Activated CD8-positive, alpha-beta T cell treated with anti-CD3 and anti-CD28 coated beads for 36 hours (primary cell): ENCODE measurements at regions not wholly inside any gene's neighbourhood (a gene's known extent, or its start where the extent isn't known, plus 50 kb on each side); places are given as distances from the start of the nearest gene placed in this dataset.

Source experiments
- ATAC-seq: fragments of 200-7000 bp; cut with Tn5 transposase; one replicate; pipeline ENCODE4 v1.10.0; 2021; ENCODE audit warnings: mild to moderate bottlenecking, moderate library complexity
- CTCF ChIA-PET: fragments of 350-600 bp; sonication (Branson Sonifier 250); formaldehyde crosslinking; loops from one replicate; lab custom pipeline; 2021; ENCODE audit warnings: antibody characterized with exemption; lab: Charles Lee
- POLR2A ChIA-PET: fragments of 350-600 bp; sonication (Branson Sonifier 250); formaldehyde crosslinking; loops from one replicate; lab custom pipeline; 2021; ENCODE audit warnings: antibody characterized with exemption; lab: Charles Lee
- DNase-seq: peaks from one replicate; pipeline ENCODE4 v3.0.0-alpha.2; 2020
- H3K27ac Mint-ChIP-seq: one replicate; pipeline ENCODE4 v1.8.0; 2021; ENCODE audit warnings: mild to moderate bottlenecking, mixed read lengths
- H3K27me3 Mint-ChIP-seq: one replicate; pipeline ENCODE4 v1.8.0; 2021; ENCODE audit warnings: mixed read lengths
- H3K36me3 Mint-ChIP-seq: one replicate; pipeline ENCODE4 v1.8.0; 2021; ENCODE audit warnings: low read depth, mixed read lengths
- H3K4me1 Mint-ChIP-seq: one replicate; pipeline ENCODE4 v1.8.0; 2021; ENCODE audit warnings: low read depth, mixed read lengths
- H3K4me3 Mint-ChIP-seq: one replicate; pipeline ENCODE4 v1.8.0; 2021; ENCODE audit warnings: mild to moderate bottlenecking, moderate library complexity, mixed read lengths
- H3K9me3 Mint-ChIP-seq: one replicate; pipeline ENCODE4 v1.8.0; 2021; ENCODE audit warnings: mixed read lengths
- intact Hi-C: fragments of 100-400 bp; cut with micrococcal nuclease; formaldehyde crosslinking; loops from one replicate; pipeline ENCODE4 v1.10.0; 2022
- TF ChIP-seq, protein P1 (sequence below): fragments of 200-600 bp; IDR thresholded peaks from one replicate; pipeline ENCODE4 v1.8.0; 2022; ENCODE audit warnings: antibody characterized with exemption, mild to moderate bottlenecking

DNA sequence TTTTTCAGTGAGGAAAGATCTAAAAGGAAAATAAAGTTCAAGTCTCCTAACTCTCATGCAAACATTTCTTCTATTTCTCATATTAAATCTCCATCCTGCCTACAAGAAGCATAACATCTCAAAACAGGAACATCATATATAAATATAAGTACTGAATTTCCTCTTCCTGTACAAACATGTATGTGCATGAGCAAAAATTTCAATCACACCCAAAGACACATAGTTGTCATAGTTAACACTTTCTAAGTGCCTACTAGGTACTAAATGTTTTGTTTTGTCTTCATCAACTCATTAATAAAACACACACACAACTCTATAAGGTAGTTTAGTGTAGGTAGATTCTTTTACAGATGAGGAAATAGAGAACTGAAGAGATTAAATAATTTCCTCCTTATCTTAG is 237.1 kb upstream of the ADGRL2 start:
- Mint-ChIP-seq H3K9me3 (no peaks in the 10 kb centered on the region), H3K4me3 (no peak overlapping the region), H3K27ac (no peak overlapping the region), H3K27me3 (no peaks in the 10 kb centered on the region), H3K36me3 (no peaks in the 10 kb centered on the region), H3K4me1 (no peaks in the 10 kb centered on the region)
- DNase-seq, result no peak
- POLR2A ChIA-PET, result no interaction called here
- intact Hi-C loops, result no loop called here
- CTCF ChIA-PET, result no interaction called here
- TF ChIP-seq, protein P1, sequence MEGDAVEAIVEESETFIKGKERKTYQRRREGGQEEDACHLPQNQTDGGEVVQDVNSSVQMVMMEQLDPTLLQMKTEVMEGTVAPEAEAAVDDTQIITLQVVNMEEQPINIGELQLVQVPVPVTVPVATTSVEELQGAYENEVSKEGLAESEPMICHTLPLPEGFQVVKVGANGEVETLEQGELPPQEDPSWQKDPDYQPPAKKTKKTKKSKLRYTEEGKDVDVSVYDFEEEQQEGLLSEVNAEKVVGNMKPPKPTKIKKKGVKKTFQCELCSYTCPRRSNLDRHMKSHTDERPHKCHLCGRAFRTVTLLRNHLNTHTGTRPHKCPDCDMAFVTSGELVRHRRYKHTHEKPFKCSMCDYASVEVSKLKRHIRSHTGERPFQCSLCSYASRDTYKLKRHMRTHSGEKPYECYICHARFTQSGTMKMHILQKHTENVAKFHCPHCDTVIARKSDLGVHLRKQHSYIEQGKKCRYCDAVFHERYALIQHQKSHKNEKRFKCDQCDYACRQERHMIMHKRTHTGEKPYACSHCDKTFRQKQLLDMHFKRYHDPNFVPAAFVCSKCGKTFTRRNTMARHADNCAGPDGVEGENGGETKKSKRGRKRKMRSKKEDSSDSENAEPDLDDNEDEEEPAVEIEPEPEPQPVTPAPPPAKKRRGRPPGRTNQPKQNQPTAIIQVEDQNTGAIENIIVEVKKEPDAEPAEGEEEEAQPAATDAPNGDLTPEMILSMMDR, result no peak
- ATAC-seq, result no peak

DNA sequence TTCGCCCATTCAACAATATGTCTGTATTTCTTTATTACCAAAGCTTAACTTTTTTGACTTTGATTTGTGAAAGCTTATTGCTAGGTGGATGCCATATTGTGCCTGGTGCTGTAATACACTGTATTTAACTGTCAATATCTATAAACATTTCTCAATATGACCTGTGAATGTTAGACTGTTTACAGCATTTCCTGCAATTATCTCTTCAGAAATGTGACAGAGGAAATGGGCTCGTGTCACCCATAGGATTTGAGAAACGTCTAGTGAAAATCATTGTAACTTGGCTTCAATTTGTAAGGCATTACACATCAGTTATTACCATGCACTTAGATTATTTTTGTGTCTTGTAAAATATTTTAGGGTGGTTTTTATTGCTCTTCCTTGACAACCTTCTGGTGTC is 237.8 kb upstream of the ADGRL2 start:
- intact Hi-C loops, result no loop called here
- TF ChIP-seq, protein P1, result no peak
- ChIA-PET POLR2A (no interaction called here), CTCF (no interaction called here)
- no peak for DNase-seq
- Mint-ChIP-seq H3K27me3 (no peaks in the 10 kb centered on the region), H3K4me3 (no peak overlapping the region), H3K9me3 (no peaks in the 10 kb centered on the region), H3K36me3 (no peaks in the 10 kb centered on the region), H3K4me1 (no peaks in the 10 kb centered on the region), H3K27ac (no peak overlapping the region)
- ATAC-seq, result no peak

DNA sequence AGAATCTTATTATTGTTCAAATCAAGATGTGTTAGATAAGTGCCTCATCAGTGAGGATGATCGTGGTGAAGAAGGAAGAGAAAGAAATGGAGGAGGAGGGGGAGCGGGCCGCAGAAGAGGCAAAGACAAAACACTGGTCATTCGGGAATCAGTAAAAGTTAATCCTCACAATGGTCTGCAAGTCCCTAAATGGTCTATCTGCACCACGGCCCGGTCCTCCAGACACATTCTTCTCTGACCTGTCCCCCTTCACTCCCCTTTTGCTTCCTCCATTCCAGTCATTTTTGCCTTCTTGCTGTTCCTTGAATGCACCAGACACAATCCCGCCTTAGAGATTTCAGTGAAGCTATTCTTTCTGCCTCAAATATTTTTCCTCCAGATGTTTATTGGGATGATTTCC is 240.1 kb upstream of the ADGRL2 start:
- Mint-ChIP-seq H3K27me3 (no peaks in the 10 kb centered on the region), H3K9me3 (no peaks in the 10 kb centered on the region), H3K4me1 (no peaks in the 10 kb centered on the region), H3K27ac (no peak overlapping the region), H3K36me3 (no peaks in the 10 kb centered on the region), H3K4me3 (no peak overlapping the region)
- no peak for ATAC-seq
- intact Hi-C loops, result no loop called here
- ChIA-PET POLR2A (no interaction called here), CTCF (no interaction called here)
- DNase-seq, result no peak
- TF ChIP-seq, protein P1, result no peak

DNA sequence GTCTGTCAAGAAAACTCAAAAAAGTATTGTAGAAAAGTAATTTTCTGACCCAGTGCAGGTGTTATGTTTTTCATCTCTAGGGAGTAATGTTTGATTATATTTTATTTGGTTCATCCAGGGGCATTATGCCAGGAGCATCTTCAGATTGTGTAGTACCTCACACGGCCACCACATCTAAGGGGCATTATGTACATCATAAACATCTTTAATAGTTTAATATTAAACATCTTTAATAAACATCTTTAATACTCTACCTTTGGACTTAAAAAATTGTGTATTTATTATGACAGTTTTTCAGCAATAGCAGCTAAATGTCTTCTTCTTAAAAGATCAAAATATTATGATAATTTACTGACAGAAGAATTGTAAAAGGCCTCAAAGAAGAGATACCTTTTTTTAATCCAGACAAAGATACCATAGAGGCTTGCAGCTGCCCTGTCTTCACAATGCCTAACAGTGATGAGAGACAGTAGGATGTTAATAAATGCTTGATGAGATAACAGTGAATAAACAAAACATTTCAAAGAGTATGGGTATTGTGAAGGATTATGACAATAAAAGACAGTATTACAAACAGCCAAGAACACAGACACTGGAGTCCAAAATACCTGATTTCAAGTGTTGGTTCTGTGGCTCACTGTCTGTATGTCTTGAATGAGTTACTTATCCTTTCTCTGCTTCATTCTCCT is 240.9 kb upstream of the ADGRL2 start:
- H3K27ac Mint-ChIP-seq, result no peak overlapping the region
- ChIA-PET POLR2A (no interaction called here), CTCF (no interaction called here)
- TF ChIP-seq, protein P1, result no peak
- H3K4me3 Mint-ChIP-seq, result no peak overlapping the region
- H3K9me3 Mint-ChIP-seq, result no peaks in the 10 kb centered on the region
- DNase-seq (no peak), ATAC-seq (no peak)
- H3K36me3 Mint-ChIP-seq, result no peaks in the 10 kb centered on the region
- intact Hi-C loops, result no loop called here
- H3K4me1 Mint-ChIP-seq, result no peaks in the 10 kb centered on the region
- no peaks in the 10 kb centered on the region for H3K27me3 Mint-ChIP-seq

DNA sequence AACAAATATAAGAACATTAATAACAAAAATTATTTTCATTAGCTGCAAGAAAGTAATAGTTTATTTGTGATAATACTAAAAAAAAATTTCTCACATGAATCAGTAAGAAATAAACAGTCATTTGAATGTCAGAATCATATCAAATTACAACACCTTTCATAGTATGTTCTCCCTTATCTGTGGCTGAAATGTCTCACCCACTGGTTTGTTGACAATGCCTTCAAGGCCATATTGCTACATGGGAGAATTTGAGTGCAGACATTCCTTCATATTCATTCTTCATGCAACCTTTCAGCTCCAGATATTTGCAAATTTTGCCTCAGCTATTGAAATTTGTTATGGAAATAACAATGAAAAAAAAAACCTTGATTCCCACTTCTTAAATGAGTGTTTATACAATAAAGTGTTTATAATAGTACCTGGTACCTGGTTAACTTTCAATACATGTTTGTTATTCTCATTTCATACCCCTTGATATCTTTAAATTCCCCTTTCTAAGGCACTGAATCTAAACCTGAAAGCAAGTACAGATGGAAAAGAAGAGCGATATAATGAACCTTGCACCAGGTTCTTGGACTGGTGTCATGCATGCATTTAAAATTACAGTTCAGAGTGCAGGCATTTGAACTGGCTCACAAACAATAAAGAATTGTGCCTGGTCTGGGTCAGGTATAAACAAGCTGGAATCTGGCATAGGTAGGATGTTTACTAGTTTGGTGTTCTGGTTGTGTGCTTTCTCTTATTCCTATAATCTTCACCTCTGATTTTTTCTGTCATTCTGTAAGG is 242.2 kb upstream of the ADGRL2 start:
- POLR2A ChIA-PET, result no interaction called here

More for the DNA sequence above, 242.2 kb upstream of the ADGRL2 start:
- Mint-ChIP-seq H3K36me3 (no peaks in the 10 kb centered on the region), H3K27me3 (no peaks in the 10 kb centered on the region), H3K4me1 (no peaks in the 10 kb centered on the region), H3K27ac (no peak overlapping the region), H3K4me3 (no peak overlapping the region), H3K9me3 (no peaks in the 10 kb centered on the region)
- CTCF ChIA-PET, result no interaction called here
- ATAC-seq, result no peak
- DNase-seq, result no peak
- intact Hi-C loops, result no loop called here
- TF ChIP-seq, protein P1, result no peak
